ENCODE measurements at regions not wholly inside any gene's neighbourhood (a gene's known extent, or its start where the extent isn't known, plus 50 kb on each side); places are given as distances from the start of the nearest gene placed in this dataset.

DNA sequence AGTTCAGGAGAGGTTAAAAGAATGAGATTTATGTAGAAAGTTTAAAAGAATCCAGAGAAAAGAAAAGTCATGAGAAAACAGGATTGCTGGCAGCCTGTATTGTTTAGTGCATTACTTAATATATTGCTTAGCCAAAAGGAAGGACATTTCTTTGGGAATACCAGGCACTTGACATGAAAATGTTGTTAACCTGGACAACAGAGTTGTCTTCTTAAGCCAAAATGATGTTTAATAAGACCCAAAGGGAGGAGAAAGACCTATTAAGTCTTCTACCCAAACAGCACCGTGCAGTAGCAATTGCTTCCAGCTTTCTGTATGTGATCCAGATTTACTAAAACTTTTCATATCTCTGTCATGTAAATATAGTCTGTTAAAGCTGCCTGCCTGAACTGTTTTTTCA is 74.0 kb upstream of the PRLR start:
- no peak for ATAC-seq
- no peaks in the 10 kb centered on the region for H3K36me3 ChIP-seq
- H3K27me3 ChIP-seq = no peaks in the 10 kb centered on the region
- H3K4me1 ChIP-seq = no peaks in the 10 kb centered on the region
- intact Hi-C loops (cut with DNase I) = no loop called here
- H3K27ac ChIP-seq = no peak overlapping the region
- no peak overlapping the region for H3K4me3 ChIP-seq
- no peak for DNase-seq
- TF ChIP-seq, protein P1, sequence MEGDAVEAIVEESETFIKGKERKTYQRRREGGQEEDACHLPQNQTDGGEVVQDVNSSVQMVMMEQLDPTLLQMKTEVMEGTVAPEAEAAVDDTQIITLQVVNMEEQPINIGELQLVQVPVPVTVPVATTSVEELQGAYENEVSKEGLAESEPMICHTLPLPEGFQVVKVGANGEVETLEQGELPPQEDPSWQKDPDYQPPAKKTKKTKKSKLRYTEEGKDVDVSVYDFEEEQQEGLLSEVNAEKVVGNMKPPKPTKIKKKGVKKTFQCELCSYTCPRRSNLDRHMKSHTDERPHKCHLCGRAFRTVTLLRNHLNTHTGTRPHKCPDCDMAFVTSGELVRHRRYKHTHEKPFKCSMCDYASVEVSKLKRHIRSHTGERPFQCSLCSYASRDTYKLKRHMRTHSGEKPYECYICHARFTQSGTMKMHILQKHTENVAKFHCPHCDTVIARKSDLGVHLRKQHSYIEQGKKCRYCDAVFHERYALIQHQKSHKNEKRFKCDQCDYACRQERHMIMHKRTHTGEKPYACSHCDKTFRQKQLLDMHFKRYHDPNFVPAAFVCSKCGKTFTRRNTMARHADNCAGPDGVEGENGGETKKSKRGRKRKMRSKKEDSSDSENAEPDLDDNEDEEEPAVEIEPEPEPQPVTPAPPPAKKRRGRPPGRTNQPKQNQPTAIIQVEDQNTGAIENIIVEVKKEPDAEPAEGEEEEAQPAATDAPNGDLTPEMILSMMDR (IDR thresholded peaks at IDR 0.05) = no peak
- H3K9me3 ChIP-seq = no peaks in the 10 kb centered on the region

DNA sequence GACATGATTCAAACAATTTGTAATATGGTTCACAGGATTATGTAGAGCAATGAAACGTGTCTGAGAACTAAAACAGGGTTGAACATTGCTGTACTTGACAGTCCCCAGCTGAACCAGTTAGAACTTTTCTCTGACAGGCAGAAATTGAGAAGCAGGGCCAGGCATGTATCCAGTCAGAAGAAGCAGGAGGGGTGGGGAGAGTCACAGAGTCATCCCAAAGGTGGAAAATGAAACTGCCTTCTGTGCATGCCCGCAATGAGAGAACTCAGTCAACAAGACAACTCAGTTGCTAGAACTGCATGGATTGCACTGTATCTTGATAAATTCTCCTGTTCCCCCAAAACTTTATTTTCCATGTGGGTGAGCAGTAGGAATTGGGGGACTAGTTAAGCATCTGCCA is 72.9 kb upstream of the PRLR start:
- no peaks in the 10 kb centered on the region for H3K4me1 ChIP-seq
- TF ChIP-seq, protein P1 (IDR thresholded peaks at IDR 0.05) = no peak
- no peaks in the 10 kb centered on the region for H3K27me3 ChIP-seq
- no peak for DNase-seq
- H3K4me3 ChIP-seq = no peak overlapping the region
- H3K9me3 ChIP-seq = no peaks in the 10 kb centered on the region
- intact Hi-C loops (cut with DNase I) = no loop called here
- no peak overlapping the region for H3K27ac ChIP-seq
- H3K36me3 ChIP-seq = no peaks in the 10 kb centered on the region
- no peak for ATAC-seq

DNA sequence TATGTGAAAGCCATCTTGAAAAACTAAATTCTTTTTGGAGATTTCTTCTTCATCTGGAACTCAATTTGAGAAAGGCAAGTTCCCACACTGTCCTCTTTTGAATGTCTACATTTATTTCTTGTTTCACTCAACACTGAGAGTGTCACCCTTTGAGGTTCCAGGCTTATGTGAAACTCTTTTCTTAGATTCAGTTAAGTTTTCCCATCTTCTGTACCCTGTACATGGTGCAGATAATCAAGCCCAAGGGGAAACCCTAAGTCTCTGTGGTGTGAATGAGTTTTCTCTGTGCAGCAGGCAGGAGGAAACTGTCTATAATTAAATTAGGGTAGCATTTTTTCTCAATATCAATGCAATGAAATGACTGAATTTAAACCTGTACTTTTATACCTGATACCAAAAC is 72.3 kb upstream of the PRLR start:
- Histone ChIP-seq H3K9me3 (no peaks in the 10 kb centered on the region), H3K27ac (no peak overlapping the region), H3K36me3 (no peaks in the 10 kb centered on the region), H3K4me3 (no peak overlapping the region), H3K27me3 (no peaks in the 10 kb centered on the region), H3K4me1 (no peaks in the 10 kb centered on the region)
- TF ChIP-seq, protein P1 (IDR thresholded peaks at IDR 0.05) = no peak
- intact Hi-C loops (cut with DNase I) = no loop called here
- ATAC-seq (no peak), DNase-seq (no peak)

DNA sequence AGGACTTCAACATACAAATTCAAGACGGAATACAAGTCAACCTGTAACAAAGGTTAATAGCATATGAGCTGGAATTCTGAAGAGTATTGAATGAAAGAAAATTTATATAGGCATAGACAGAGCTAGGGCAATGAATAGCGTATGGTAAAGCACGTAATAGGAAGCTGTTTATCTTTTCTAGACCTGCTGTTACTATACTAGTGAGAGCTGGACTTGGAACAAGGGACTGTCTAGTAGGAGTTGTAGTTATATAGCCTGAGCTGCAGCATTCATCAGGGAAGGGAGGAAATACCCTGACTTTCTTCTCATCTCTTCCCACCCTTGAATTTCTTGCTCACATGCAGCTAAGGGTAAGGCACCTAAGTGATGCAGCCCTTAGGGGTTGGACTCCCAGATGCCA is 67.5 kb upstream of the PRLR start:
- Histone ChIP-seq H3K4me3 (no peak overlapping the region), H3K27me3 (no peaks in the 10 kb centered on the region), H3K4me1 (no peaks in the 10 kb centered on the region), H3K27ac (no peak overlapping the region), H3K9me3 (no peaks in the 10 kb centered on the region), H3K36me3 (no peaks in the 10 kb centered on the region)
- TF ChIP-seq, protein P1 (IDR thresholded peaks at IDR 0.05) = no peak
- no peak for ATAC-seq
- intact Hi-C loops (cut with DNase I) = no loop called here
- DNase-seq = no peak

DNA sequence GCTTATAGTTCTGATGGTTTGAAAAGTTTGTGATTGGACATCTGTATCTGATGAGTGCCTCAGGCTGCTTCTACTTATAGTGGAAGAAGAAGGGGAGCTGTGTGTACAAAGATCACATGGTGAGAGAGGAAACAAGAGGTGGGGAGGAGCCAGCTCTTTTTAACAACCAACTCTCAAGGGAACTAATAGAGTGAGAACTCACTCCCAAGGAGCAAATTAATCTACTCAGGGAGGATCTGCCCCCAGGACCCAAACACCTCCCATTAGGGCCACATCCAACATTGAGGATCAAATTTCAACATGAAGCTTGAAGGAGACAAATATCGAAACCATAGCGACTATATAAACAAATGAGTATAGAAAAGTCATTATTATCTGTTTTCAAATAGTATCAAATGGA is 64.7 kb upstream of the PRLR start:
- DNase-seq (no peak), ATAC-seq (no peak)
- Histone ChIP-seq H3K4me3 (no peak overlapping the region), H3K27ac (no peak overlapping the region), H3K27me3 (no peaks in the 10 kb centered on the region), H3K4me1 (no peaks in the 10 kb centered on the region), H3K36me3 (no peaks in the 10 kb centered on the region), H3K9me3 (no peaks in the 10 kb centered on the region)
- TF ChIP-seq, protein P1 (IDR thresholded peaks at IDR 0.05) = no peak
- intact Hi-C loops (cut with DNase I) = no loop called here

DNA sequence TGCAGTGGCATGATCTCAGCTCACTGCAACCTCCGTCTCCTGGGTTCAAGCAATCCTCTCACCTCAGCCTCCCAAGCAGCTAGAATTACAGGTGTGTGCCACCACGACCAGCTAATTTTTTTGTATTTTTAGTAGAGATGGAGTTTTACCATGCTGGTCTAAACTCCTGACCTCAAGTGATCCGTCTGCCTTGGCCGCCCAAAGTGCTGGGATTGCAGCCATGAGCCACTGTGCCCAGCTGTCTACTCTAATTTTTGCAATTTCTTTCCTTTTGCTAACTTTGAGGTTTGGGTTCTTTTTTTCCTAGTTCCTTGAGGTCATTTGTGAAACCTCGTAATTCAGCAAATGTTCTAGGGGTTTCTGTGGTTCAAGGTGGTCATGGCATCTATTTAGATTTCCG is 63.7 kb upstream of the PRLR start:
- H3K9me3 ChIP-seq = no peaks in the 10 kb centered on the region
- H3K27ac ChIP-seq = no peak overlapping the region
- no peaks in the 10 kb centered on the region for H3K36me3 ChIP-seq
- intact Hi-C loops (cut with DNase I) = no loop called here
- no peaks in the 10 kb centered on the region for H3K27me3 ChIP-seq
- H3K4me3 ChIP-seq = no peak overlapping the region
- no peak for DNase-seq
- H3K4me1 ChIP-seq = no peaks in the 10 kb centered on the region
- TF ChIP-seq, protein P1 (IDR thresholded peaks at IDR 0.05) = no peak
- no peak for ATAC-seq
